KOPT-K1 (cell line): ENCODE measurements at regions not wholly inside any gene's neighbourhood (a gene's known extent, or its start where the extent isn't known, plus 50 kb on each side); places are given as distances from the start of the nearest gene placed in this dataset.

Experiments
- H3K27ac ChIP-seq: fragments of 200-600 bp; sonication (generic); 2 replicates; pipeline ENCODE4 v1.5.1; 2016; ENCODE audit warnings: antibody characterized with exemption, mild to moderate bottlenecking, low read depth, low read length; ENCODE audit not compliant: poor library complexity, severe bottlenecking
- H3K36me3 ChIP-seq: fragments of 200-600 bp; sonication (generic); 2 replicates; pipeline ENCODE4 v1.5.1; 2017; ENCODE audit warnings: antibody characterized with exemption, mild to moderate bottlenecking, low read length, moderate library complexity; ENCODE audit not compliant: insufficient read depth
- H3K9me3 ChIP-seq: fragments of 200-600 bp; sonication (generic); 2 replicates; pipeline ENCODE4 v1.5.1; 2017; ENCODE audit warnings: antibody characterized with exemption, low read length, mild to moderate bottlenecking; ENCODE audit not compliant: insufficient read depth, poor library complexity, severe bottlenecking

GRCh38 chr9:129285979-129286772 is 108.1 kb upstream of the IER5L start:
- no peaks in the 10 kb centered on the region for H3K36me3 ChIP-seq
- no peaks in the 10 kb centered on the region for H3K9me3 ChIP-seq
- no peak overlapping the region for H3K27ac ChIP-seq

- Histone ChIP-seq H3K27ac (no peak overlapping the region), H3K36me3 (no peaks in the 10 kb centered on the region), H3K9me3 (no peaks in the 10 kb centered on the region)
These were observed 107.3 kb upstream of the IER5L start for GRCh38 chr9:129285382-129285781.

GRCh38 chr9:129284607-129285291 is 106.7 kb upstream of the IER5L start:
- no peaks in the 10 kb centered on the region for H3K36me3 ChIP-seq
- no peak overlapping the region for H3K27ac ChIP-seq
- no peaks in the 10 kb centered on the region for H3K9me3 ChIP-seq

- Histone ChIP-seq H3K27ac (no peak overlapping the region), H3K9me3 (no peaks in the 10 kb centered on the region)
These were observed 105.9 kb upstream of the IER5L start for GRCh38 chr9:129283705-129284606.

GRCh38 chr9:129283291-129283691 is 105.2 kb upstream of the IER5L start:
- Histone ChIP-seq H3K27ac (no peak overlapping the region), H3K36me3 (no peaks in the 10 kb centered on the region), H3K9me3 (no peaks in the 10 kb centered on the region)

More at GRCh38 chr9:129283705-129284606, 105.9 kb upstream of the IER5L start:
- no peaks in the 10 kb centered on the region for H3K36me3 ChIP-seq

GRCh38 chr9:129282731-129283211 is 104.7 kb upstream of the IER5L start:
- no peak overlapping the region for H3K27ac ChIP-seq

GRCh38 chr9:129282272-129282671 is 104.2 kb upstream of the IER5L start:
- Histone ChIP-seq H3K36me3 (no peaks in the 10 kb centered on the region), H3K27ac (no peak overlapping the region), H3K9me3 (no peaks in the 10 kb centered on the region)

More at GRCh38 chr9:129282731-129283211, 104.7 kb upstream of the IER5L start:
- H3K36me3 ChIP-seq: no peaks in the 10 kb centered on the region
- no peaks in the 10 kb centered on the region for H3K9me3 ChIP-seq

- no peaks in the 10 kb centered on the region for H3K36me3 ChIP-seq
- H3K9me3 ChIP-seq: no peaks in the 10 kb centered on the region
- H3K27ac ChIP-seq: no peak overlapping the region
These were observed 103.6 kb upstream of the IER5L start for GRCh38 chr9:129281506-129282145.

- Histone ChIP-seq H3K36me3 (no peaks in the 10 kb centered on the region), H3K27ac (no peak overlapping the region), H3K9me3 (no peaks in the 10 kb centered on the region)
These were observed 102.7 kb upstream of the IER5L start for GRCh38 chr9:129280623-129281271.

- no peaks in the 10 kb centered on the region for H3K36me3 ChIP-seq
- H3K9me3 ChIP-seq: no peaks in the 10 kb centered on the region
- H3K27ac ChIP-seq: no peak overlapping the region
These were observed 102.2 kb upstream of the IER5L start for GRCh38 chr9:129280236-129280622.

- Histone ChIP-seq H3K9me3 (no peaks in the 10 kb centered on the region), H3K27ac (no peak overlapping the region), H3K36me3 (no peaks in the 10 kb centered on the region)
These were observed 100.6 kb upstream of the IER5L start for GRCh38 chr9:129278391-129279237.

- H3K9me3 ChIP-seq: no peaks in the 10 kb centered on the region
- H3K27ac ChIP-seq: no peak overlapping the region
- no peaks in the 10 kb centered on the region for H3K36me3 ChIP-seq
These were observed 98.6 kb upstream of the IER5L start for GRCh38 chr9:129276486-129277230.
